ENCODE measurements at regions not wholly inside any gene's neighbourhood (a gene's known extent, or its start where the extent isn't known, plus 50 kb on each side); places are given as distances from the start of the nearest gene placed in this dataset.

GRCh38 chrX:117483950-117484349, 632.7 kb downstream of the KLHL13 start (continued):
- no peak for TF ChIP-seq GMEB1 (CRISPR knock-in tag; IDR thresholded peaks at IDR 0.05; ENCODE audit: borderline replicate concordance)

- no peaks in the 10 kb centered on the region for H4K20me1 ChIP-seq (ENCODE audit: insufficient read depth, low read length)
- in situ Hi-C loops (cut with HindIII; ENCODE audit: extremely low pct_ligation_motif_present, low pct_unique_long_range_greater_than_20kb) (no loop called here), intact Hi-C loops (cut with micrococcal nuclease; ENCODE audit: unreplicated experiment) (no loop called here)
- TF ChIP-seq CEBPB (IDR thresholded peaks at IDR 0.05; ENCODE audit: borderline replicate concordance, low read depth, low read length) (no peak), THRA (CRISPR knock-in tag; IDR thresholded peaks at IDR 0.05; ENCODE audit: borderline replicate concordance) (no peak), BATF2 (CRISPR knock-in tag; IDR thresholded peaks at IDR 0.05) (no peak)
- no peaks in the 10 kb centered on the region for H3K27me3 ChIP-seq (ENCODE audit: control insufficient read depth in 1 of 2, insufficient read depth in 2 of 2, low read length in 2 of 2)
- ChIA-PET POLR2A (no interaction called here), CTCF (ENCODE audit: low intra/inter-chr PET ratio, low total read pairs) (no interaction called here)
- no peak for FAIRE-seq
- H3K9me3 ChIP-seq (ENCODE audit: low read length) = no peaks in the 10 kb centered on the region
- no peak overlapping the region for H2AFZ ChIP-seq (ENCODE audit: low read length)
- no peaks in the 10 kb centered on the region for H3K79me2 ChIP-seq (ENCODE audit: insufficient read depth, low read length)
- no peak overlapping the region for H3K4me2 ChIP-seq (ENCODE audit: low read depth, low read length)
- no peak overlapping the region for H3K4me3 ChIP-seq (replicated peaks in 1 of 3; ENCODE audit: insufficient read depth in 1 of 3, low read depth in 2 of 3, low read length in 3 of 3)
- no CpG with 5 or more reads among the region's 1 CpG for WGBS (ENCODE audit: low lambda C conversion rate)
- no peak overlapping the region for H3K9ac ChIP-seq (ENCODE audit: insufficient read depth, low read depth, low read length)
- no TSS peak for BruUV-seq (replicated peaks)
- ATAC-seq = no peak
- H3K27ac ChIP-seq (ENCODE audit: extremely low read length, insufficient read depth, low read length) = no peak overlapping the region
- no peak for DNase-seq (ENCODE audit: low spot score)
- no peaks in the 10 kb centered on the region for H3K36me3 ChIP-seq (replicated peaks in 1 of 2; ENCODE audit: control insufficient read depth in 1 of 2, insufficient read depth in 2 of 2, low read length in 2 of 2)
- H3K4me1 ChIP-seq (ENCODE audit: insufficient read depth, low read length) = no peaks in the 10 kb centered on the region
Observed at GRCh38 chrX:117458243-117458968, 658.2 kb downstream of the KLHL13 start.

All from HepG2 (cell line).